Panc1 (cell line): ENCODE measurements at regions not wholly inside any gene's neighbourhood (a gene's known extent, or its start where the extent isn't known, plus 50 kb on each side); places are given as distances from the start of the nearest gene placed in this dataset.

Experiments used
- ATAC-seq: fragments of 200-7000 bp; cut with Tn5 transposase; 2 replicates; pipeline ENCODE4 v1.9.1; 2020; ENCODE audit warnings: mild to moderate bottlenecking, moderate library complexity
- BruUV-seq: library from RNA; stranded (reverse); fragments of 400-500 nt; replicated peaks from 2 replicates; lab custom pipeline; 2021; lab: Mats Ljungman, UMichigan
- CTCF ChIA-PET: fragments of 300-600 bp; sonication (Branson Sonifier 250); formaldehyde crosslinking; loops from one replicate; lab custom pipeline; 2022; ENCODE audit warnings: antibody characterized with exemption; lab: Charles Lee
- POLR2A ChIA-PET: fragments of 300-600 bp; sonication (Branson Sonifier 250); formaldehyde crosslinking; loops from one replicate; lab custom pipeline; 2022; ENCODE audit warnings: antibody characterized with exemption; lab: Charles Lee
- DNase-seq: peaks from one replicate; pipeline ENCODE4 v3.0.0-alpha.2; 2010; ENCODE audit warnings: low read depth, low spot score
- H3K27ac ChIP-seq: 2 replicates; pipeline ENCODE4 v1.5.1; 2011; ENCODE audit warnings: mild to moderate bottlenecking, low read length, inconsistent platforms
- H3K27me3 ChIP-seq: fragments of 200-500 bp; sonication (Bioruptor generic); 2 replicates; pipeline ENCODE4 v1.6.0; 2014; ENCODE audit warnings: low read length, inconsistent platforms; ENCODE audit not compliant: control insufficient read depth, insufficient read depth
- H3K36me3 ChIP-seq: fragments of 200-500 bp; sonication (Bioruptor generic); 2 replicates; pipeline ENCODE4 v1.5.1; 2014; ENCODE audit warnings: inconsistent platforms, mild to moderate bottlenecking, low read length, moderate library complexity; ENCODE audit not compliant: control insufficient read depth, insufficient read depth
- H3K4me1 ChIP-seq: 2 replicates; pipeline ENCODE4 v1.5.1; 2011; ENCODE audit warnings: inconsistent platforms, mild to moderate bottlenecking, low read length, moderate library complexity; ENCODE audit not compliant: control insufficient read depth, insufficient read depth
- H3K4me3 ChIP-seq, 2 experiments: 2 replicates each; pipeline ENCODE4 v1.5.1; 2011 to 2012; ENCODE audit warnings: low read depth in 2 of 2, low read length in 2 of 2, mild to moderate bottlenecking in 2 of 2, inconsistent platforms in 1 of 2, moderate library complexity in 1 of 2
- H3K9me3 ChIP-seq: fragments of 200-500 bp; sonication (Bioruptor generic); 2 replicates; pipeline ENCODE4 v1.5.1; 2014; ENCODE audit warnings: low read depth, mild to moderate bottlenecking, inconsistent platforms, low read length, moderate library complexity; ENCODE audit not compliant: control insufficient read depth, insufficient read depth
- CTCF ChIP-seq: fragments of 450-650 bp; IDR thresholded peaks from 2 replicates; pipeline ENCODE4 v1.5.1; 2017; ENCODE audit warnings: mild to moderate bottlenecking
- POLR2AphosphoS5 ChIP-seq: IDR thresholded peaks from 2 replicates; pipeline ENCODE4 v1.6.1; 2012; ENCODE audit warnings: mild to moderate bottlenecking, low read depth, low read length, moderate library complexity
- REST ChIP-seq, 2 experiments: IDR thresholded peaks; 2 replicates each; pipeline ENCODE4 v1.6.1; 2011 to 2012; ENCODE audit warnings: low read depth in 2 of 2, control low read depth in 1 of 2, low read length in 1 of 2, mild to moderate bottlenecking in 1 of 2, moderate library complexity in 1 of 2; ENCODE audit not compliant: insufficient read depth in 1 of 2
- SIN3A ChIP-seq: IDR thresholded peaks from 2 replicates; pipeline ENCODE4 v1.6.1; 2012; ENCODE audit warnings: low read depth, mild to moderate bottlenecking, low read length, moderate library complexity, borderline replicate concordance; ENCODE audit not compliant: insufficient read depth
- TCF7L2 ChIP-seq: IDR thresholded peaks from 2 replicates; pipeline ENCODE4 v1.6.1; 2011; ENCODE audit warnings: mild to moderate bottlenecking, low read depth, low read length, inconsistent platforms
- in situ Hi-C: cut with HindIII; loops from 2 replicates; pipeline ENCODE4 v1.10.0; 2016; ENCODE audit warnings: low sequenced_read_pairs, low pct_unique_long_range_greater_than_20kb
- intact Hi-C: fragments of 100-400 bp; cut with micrococcal nuclease; formaldehyde crosslinking; loops from one replicate; pipeline ENCODE4 v1.10.0; 2022; ENCODE audit not compliant: unreplicated experiment

- Histone ChIP-seq H3K36me3 (no peaks in the 10 kb centered on the region), H3K9me3 (no peaks in the 10 kb centered on the region), H3K27me3 (no peaks in the 10 kb centered on the region), H3K4me3 (no peak overlapping the region), H3K27ac (no peak overlapping the region), H3K4me1 (no peaks in the 10 kb centered on the region)
- intact Hi-C loops (no loop called here), in situ Hi-C loops (no loop called here)
- POLR2A ChIA-PET = no interaction called here
- BruUV-seq = no TSS peak
- CTCF ChIA-PET = no interaction called here
- TF ChIP-seq TCF7L2 = no peak
- TF ChIP-seq CTCF = no peak
- no peak for TF ChIP-seq POLR2AphosphoS5
- no peak for TF ChIP-seq REST (IDR thresholded peaks at IDR 0.05; ENCODE audit: insufficient read depth in 1 of 2, low read depth in 2 of 2, low read length in 1 of 2)
- TF ChIP-seq SIN3A = no peak
- DNase-seq = no peak
- no peak for ATAC-seq
Observed at GRCh38 chr4:71841336-71841735, 57.5 kb upstream of the GC start.

- Histone ChIP-seq H3K36me3 (no peaks in the 10 kb centered on the region), H3K4me1 (no peaks in the 10 kb centered on the region), H3K27me3 (no peaks in the 10 kb centered on the region), H3K4me3 (no peak overlapping the region), H3K9me3 (no peaks in the 10 kb centered on the region), H3K27ac (no peak overlapping the region)
- BruUV-seq = no TSS peak
- intact Hi-C loops = no loop called here
- ChIA-PET CTCF (no interaction called here), POLR2A (no interaction called here)
- in situ Hi-C loops = no loop called here
- ATAC-seq = no peak
- no peak for DNase-seq
- no peak for TF ChIP-seq CTCF
- no peak for TF ChIP-seq REST (IDR thresholded peaks at IDR 0.05; ENCODE audit: insufficient read depth in 1 of 2, low read depth in 2 of 2, low read length in 1 of 2)
- TF ChIP-seq POLR2AphosphoS5 = no peak
- no peak for TF ChIP-seq SIN3A
- no peak for TF ChIP-seq TCF7L2
Observed at GRCh38 chr4:71847300-71847699, 63.4 kb upstream of the GC start.
